Endothelial cell of umbilical vein (primary cell): ENCODE measurements at regions not wholly inside any gene's neighbourhood (a gene's known extent, or its start where the extent isn't known, plus 50 kb on each side); places are given as distances from the start of the nearest gene placed in this dataset.

ENCODE experiments used
- BruUV-seq: library from RNA; stranded (reverse); fragments of 400-500 nt; replicated peaks from 2 replicates; lab custom pipeline; 2021; lab: Mats Ljungman, UMichigan
- CTCF ChIA-PET: fragments of 300-600, 350-600 bp; sonication (Branson Sonifier 250); formaldehyde crosslinking; loops from one replicate; lab custom pipeline; 2021; ENCODE audit warnings: antibody characterized with exemption, inconsistent platforms; lab: Charles Lee
- POLR2A ChIA-PET: fragments of 300-600, 350-600 bp; sonication (Branson Sonifier 250); formaldehyde crosslinking; loops from one replicate; lab custom pipeline; 2021; ENCODE audit warnings: antibody characterized with exemption, inconsistent platforms; lab: Charles Lee
- DNase-seq: peaks from one replicate; pipeline ENCODE4 v3.0.0-alpha.2; 2011; ENCODE audit warnings: low read depth, low spot score
- FAIRE-seq: peaks from 2 replicates; lab custom pipeline; 2011; peaks lifted over from hg19 to GRCh38; lab: Jason Lieb, UNC
- H2AFZ ChIP-seq: 2 replicates; pipeline ENCODE4 v1.6.0; 2012; ENCODE audit warnings: low read depth, low read length, control low read depth, inconsistent platforms
- H3K27ac ChIP-seq: 2 replicates; pipeline ENCODE4 v1.5.1; 2011; ENCODE audit warnings: low read depth, mild to moderate bottlenecking, control low read depth, low read length, moderate library complexity; ENCODE audit not compliant: insufficient read depth
- H3K27me3 ChIP-seq, 2 experiments: 2 replicates each; pipeline versions ENCODE4 v1.6.0 to v1.6.1; 2011; ENCODE audit warnings: low read length in 2 of 2, mixed read lengths in 1 of 2; ENCODE audit not compliant: control insufficient read depth in 2 of 2, insufficient read depth in 2 of 2
- H3K36me3 ChIP-seq, 2 experiments: 2 replicates in 1 of 2; 3 replicates in 1 of 2; pipeline ENCODE4 v1.5.1; 2011; ENCODE audit warnings: low read length in 2 of 2, mild to moderate bottlenecking in 1 of 2, moderate library complexity in 1 of 2; ENCODE audit not compliant: control insufficient read depth in 2 of 2, insufficient read depth in 2 of 2; ENCODE audit errors: extremely low read depth in 1 of 2
- H3K4me1 ChIP-seq: 3 replicates; pipeline ENCODE4 v1.5.1; 2011; ENCODE audit warnings: mild to moderate bottlenecking, low read length; ENCODE audit not compliant: control insufficient read depth, insufficient read depth; ENCODE audit errors: extremely low read depth
- H3K4me2 ChIP-seq: 2 replicates; pipeline ENCODE4 v1.6.1; 2011; ENCODE audit warnings: low read length, control low read depth, mixed read lengths; ENCODE audit not compliant: insufficient read depth
- H3K4me3 ChIP-seq, 3 experiments: fragments of 200-600 bp in 1 of 3; sonication (generic), shearing (Covaris generic) in 1 of 3; replicated peaks in 1 of 3; 2 replicates each; pipeline ENCODE4 v1.5.1; 2011 to 2016; ENCODE audit warnings: control low read depth in 3 of 3, low read length in 3 of 3, mild to moderate bottlenecking in 2 of 3, inconsistent platforms in 1 of 3, low read depth in 1 of 3, moderate library complexity in 1 of 3; ENCODE audit not compliant: insufficient read depth in 1 of 3
- H3K79me2 ChIP-seq: 2 replicates; pipeline ENCODE4 v1.6.0; 2012; ENCODE audit warnings: low read length, inconsistent platforms; ENCODE audit not compliant: control insufficient read depth, insufficient read depth
- H3K9ac ChIP-seq: replicated peaks from 2 replicates; pipeline ENCODE3; 2011; ENCODE audit warnings: low read length, control low read depth; ENCODE audit not compliant: insufficient read depth; ENCODE audit errors: extremely low read depth
- H3K9me1 ChIP-seq: replicated peaks from 3 replicates; pipeline ENCODE4 v1.6.0; 2011; ENCODE audit warnings: mild to moderate bottlenecking, low read length; ENCODE audit not compliant: control insufficient read depth, insufficient read depth; ENCODE audit errors: extremely low read depth
- H3K9me3 ChIP-seq: replicated peaks from 2 replicates; pipeline ENCODE4 v1.5.1; 2012; ENCODE audit warnings: low read length, inconsistent platforms; ENCODE audit not compliant: control insufficient read depth, insufficient read depth
- H4K20me1 ChIP-seq: replicated peaks from 2 replicates; pipeline ENCODE3; 2011; ENCODE audit warnings: mild to moderate bottlenecking, low read length; ENCODE audit not compliant: control insufficient read depth, insufficient read depth; ENCODE audit errors: extremely low read depth
- CTCF ChIP-seq, 2 donors: IDR thresholded peaks; 1 replicate in 1 of 2; 2 replicates in 1 of 2; pipeline ENCODE4 v1.5.1; 2011; ENCODE audit warnings: low read length in 2 of 2, mild to moderate bottlenecking in 2 of 2, moderate library complexity in 2 of 2, control low read depth in 1 of 2, inconsistent platforms in 1 of 2, low read depth in 1 of 2; ENCODE audit not compliant: insufficient read depth in 1 of 2; ENCODE audit errors: extremely low read depth in 1 of 2
- EZH2 ChIP-seq: IDR thresholded peaks from 2 replicates; pipeline ENCODE4 v1.6.1; 2012; ENCODE audit warnings: borderline replicate concordance, low read depth, mild to moderate bottlenecking, moderate library complexity, low read length, inconsistent platforms; ENCODE audit not compliant: severe bottlenecking
- FOS ChIP-seq: IDR thresholded peaks from 2 replicates; pipeline ENCODE4 v1.6.1; 2011; ENCODE audit warnings: mild to moderate bottlenecking, low read length, moderate library complexity, borderline replicate concordance; ENCODE audit not compliant: insufficient read depth
- GATA2 ChIP-seq: IDR thresholded peaks from 2 replicates; pipeline ENCODE4 v1.7.0; 2011; ENCODE audit warnings: low read depth, mild to moderate bottlenecking, moderate library complexity, mixed read lengths, low read length; ENCODE audit not compliant: insufficient read length, insufficient read depth
- JUN ChIP-seq: IDR thresholded peaks from 2 replicates; pipeline ENCODE4 v1.6.1; 2011; ENCODE audit warnings: borderline replicate concordance, low read depth; ENCODE audit not compliant: insufficient read length, insufficient read depth
- MAX ChIP-seq: IDR thresholded peaks from 2 replicates; pipeline ENCODE4 v1.6.1; 2011; ENCODE audit not compliant: insufficient read depth, insufficient read length
- MYC ChIP-seq: IDR thresholded peaks from one replicate; pipeline ENCODE4 v1.6.1; 2011; ENCODE audit warnings: mild to moderate bottlenecking, low read depth, low read length
- POLR2A ChIP-seq: IDR thresholded peaks from 2 replicates; pipeline ENCODE4 v1.6.1; 2012; ENCODE audit warnings: low read depth, mild to moderate bottlenecking, control low read depth, low read length
- POLR2AphosphoS5 ChIP-seq: IDR thresholded peaks from 2 replicates; pipeline ENCODE4 v1.6.1; 2012; ENCODE audit warnings: low read depth, mild to moderate bottlenecking, control low read depth, low read length, moderate library complexity; ENCODE audit not compliant: insufficient read depth
- dilution Hi-C: fragments of 300-500 bp; cut with MboI; formaldehyde crosslinking; loops from one replicate; pipeline ENCODE4 v1.15.0; 2019; ENCODE audit warnings: low sequenced_read_pairs; ENCODE audit not compliant: extremely low pct_ligation_motif_present
- intact Hi-C: fragments of 100-400 bp; cut with micrococcal nuclease; formaldehyde crosslinking; loops from one replicate; pipeline ENCODE4 v1.10.0; 2022

GRCh38 chr7:84450772-84451171 lies 256.2 kb upstream of the SEMA3A start:
- intact Hi-C loops = loop anchor here (10.0 kb wide), 1 partner anchor 256 kb away; the partner anchor contains the start of gene SEMA3A
- CTCF ChIA-PET = no interaction called here

More at GRCh38 chr7:84450772-84451171, 256.2 kb upstream of the SEMA3A start:
- Histone ChIP-seq H3K9me3 (no peaks in the 10 kb centered on the region), H3K9ac (no peak overlapping the region), H2AFZ (no peak overlapping the region), H3K36me3 (no peaks in the 10 kb centered on the region), H3K4me3 (no peak overlapping the region), H3K9me1 (no peaks in the 10 kb centered on the region), H3K27me3 (no peaks in the 10 kb centered on the region), H3K27ac (no peak overlapping the region), H3K4me1 (no peaks in the 10 kb centered on the region), H3K4me2 (no peak overlapping the region), H3K79me2 (no peaks in the 10 kb centered on the region), H4K20me1 (no peaks in the 10 kb centered on the region)
- DNase-seq (no peak), FAIRE-seq (no peak)
- TF ChIP-seq JUN (no peak), MYC (no peak), POLR2A (no peak), GATA2 (no peak), MAX (no peak), POLR2AphosphoS5 (no peak), CTCF (IDR thresholded peaks at IDR 0.05; ENCODE audit: extremely low read depth in 1 of 2, insufficient read depth in 1 of 2, low read depth in 1 of 2, low read length in 2 of 2) (no peak), FOS (no peak), EZH2 (no peak)
- dilution Hi-C loops = no loop called here
- POLR2A ChIA-PET = no interaction called here
- no TSS peak for BruUV-seq
